PC-9 (cell line): ENCODE measurements at regions not wholly inside any gene's neighbourhood (a gene's known extent, or its start where the extent isn't known, plus 50 kb on each side); places are given as distances from the start of the nearest gene placed in this dataset.

Source experiments
- BruUV-seq: library from RNA; stranded (reverse); fragments of 400-500 nt; replicated peaks from 2 replicates; lab custom pipeline; 2021; lab: Mats Ljungman, UMichigan
- CTCF ChIA-PET: fragments of 300-600 bp; sonication (Branson Sonifier 250); formaldehyde crosslinking; loops from one replicate; lab custom pipeline; 2022; ENCODE audit warnings: antibody characterized with exemption; lab: Charles Lee
- POLR2A ChIA-PET: fragments of 300-600 bp; sonication (Branson Sonifier 250); formaldehyde crosslinking; loops from one replicate; lab custom pipeline; 2022; ENCODE audit warnings: antibody characterized with exemption; ENCODE audit not compliant: unreplicated experiment; lab: Charles Lee
- DNase-seq, 2 experiments: peaks; one replicate each; pipeline versions ENCODE4 v3.0.0 to v3.0.0-alpha.2; 2015 to 2022; ENCODE audit warnings: mixed read lengths in 1 of 2
- H2AFZ ChIP-seq: fragments of 200-600 bp; sonication (generic); 2 replicates; pipeline ENCODE4 v1.8.1; 2017; ENCODE audit warnings: antibody characterized with exemption
- H3F3A ChIP-seq: fragments of 200-600 bp; sonication (generic); 2 replicates; pipeline ENCODE4 v1.8.1; 2017; ENCODE audit warnings: antibody characterized with exemption, mild to moderate bottlenecking, low read depth; ENCODE audit not compliant: insufficient read depth
- H3K27ac ChIP-seq: fragments of 200-600 bp; sonication (generic); 2 replicates; pipeline ENCODE4 v1.6.1; 2016; ENCODE audit warnings: mixed run types
- H3K27me3 ChIP-seq: fragments of 200-600 bp; sonication (generic); 2 replicates; pipeline ENCODE4 v1.6.1; 2016; ENCODE audit warnings: low read depth, mixed run types; ENCODE audit not compliant: insufficient read depth
- H3K36me3 ChIP-seq: fragments of 200-600 bp; sonication (generic); 2 replicates; pipeline ENCODE4 v1.6.1; 2016; ENCODE audit warnings: low read depth, mixed run types
- H3K4me1 ChIP-seq: fragments of 200-600 bp; sonication (generic); replicated peaks from 2 replicates; pipeline ENCODE4 v1.6.1; 2016; ENCODE audit warnings: mixed run types; ENCODE audit not compliant: insufficient read depth
- H3K4me2 ChIP-seq: fragments of 200-600 bp; sonication (generic); 2 replicates; pipeline ENCODE4 v1.6.1; 2017; ENCODE audit warnings: mixed run types
- H3K4me3 ChIP-seq: fragments of 200-600 bp; sonication (generic); 2 replicates; pipeline ENCODE4 v1.6.1; 2016; ENCODE audit warnings: mixed run types
- H3K79me2 ChIP-seq: fragments of 200-600 bp; sonication (generic); 2 replicates; pipeline ENCODE4 v1.6.1; 2017; ENCODE audit warnings: low read depth, mixed run types
- H3K9me2 ChIP-seq: fragments of 200-600 bp; sonication (generic); 2 replicates; pipeline ENCODE4 v1.8.1; 2017; ENCODE audit warnings: mild to moderate bottlenecking; ENCODE audit not compliant: insufficient read depth
- H3K9me3 ChIP-seq: fragments of 200-600 bp; sonication (generic); 2 replicates; pipeline ENCODE4 v1.8.1; 2016; ENCODE audit warnings: low read depth; ENCODE audit not compliant: insufficient read depth
- H4K20me1 ChIP-seq: fragments of 200-600 bp; sonication (generic); 2 replicates; pipeline ENCODE4 v1.8.1; 2017; ENCODE audit not compliant: insufficient read depth
- EZH2 ChIP-seq: fragments of 200-600 bp; sonication (generic); IDR thresholded peaks from 2 replicates; pipeline ENCODE4 v1.8.0; 2017; ENCODE audit warnings: antibody characterized with exemption, low read depth
- intact Hi-C: fragments of 100-400 bp; cut with micrococcal nuclease; formaldehyde crosslinking; loops from one replicate; pipeline ENCODE4 v1.10.0; 2022; ENCODE audit not compliant: unreplicated experiment
- TF ChIP-seq, protein P1 (sequence below): fragments of 200-600 bp; sonication (generic); conservative IDR thresholded peaks from 2 replicates; pipeline ENCODE4 v1.6.1; 2017; ENCODE audit warnings: mixed run types, antibody characterized with exemption, mild to moderate bottlenecking, moderate library complexity

GRCh38 chr6:54702772-54703171, 143.8 kb upstream of the FAM83B start:
- Histone ChIP-seq H3K4me1 (peaks cover 22% of the 10 kb centered on the region), H3F3A (no peaks in the 10 kb centered on the region), H3K79me2 (no peaks in the 10 kb centered on the region), H3K4me2 (no peak overlapping the region), H2AFZ (no peak overlapping the region), H3K36me3 (no peaks in the 10 kb centered on the region), H3K9me2 (no peaks in the 10 kb centered on the region), H4K20me1 (no peaks in the 10 kb centered on the region), H3K27ac (no peak overlapping the region), H3K4me3 (no peak overlapping the region), H3K9me3 (no peaks in the 10 kb centered on the region), H3K27me3 (no peaks in the 10 kb centered on the region)
- no TSS peak for BruUV-seq
- no peak for TF ChIP-seq EZH2
- TF ChIP-seq, protein P1, sequence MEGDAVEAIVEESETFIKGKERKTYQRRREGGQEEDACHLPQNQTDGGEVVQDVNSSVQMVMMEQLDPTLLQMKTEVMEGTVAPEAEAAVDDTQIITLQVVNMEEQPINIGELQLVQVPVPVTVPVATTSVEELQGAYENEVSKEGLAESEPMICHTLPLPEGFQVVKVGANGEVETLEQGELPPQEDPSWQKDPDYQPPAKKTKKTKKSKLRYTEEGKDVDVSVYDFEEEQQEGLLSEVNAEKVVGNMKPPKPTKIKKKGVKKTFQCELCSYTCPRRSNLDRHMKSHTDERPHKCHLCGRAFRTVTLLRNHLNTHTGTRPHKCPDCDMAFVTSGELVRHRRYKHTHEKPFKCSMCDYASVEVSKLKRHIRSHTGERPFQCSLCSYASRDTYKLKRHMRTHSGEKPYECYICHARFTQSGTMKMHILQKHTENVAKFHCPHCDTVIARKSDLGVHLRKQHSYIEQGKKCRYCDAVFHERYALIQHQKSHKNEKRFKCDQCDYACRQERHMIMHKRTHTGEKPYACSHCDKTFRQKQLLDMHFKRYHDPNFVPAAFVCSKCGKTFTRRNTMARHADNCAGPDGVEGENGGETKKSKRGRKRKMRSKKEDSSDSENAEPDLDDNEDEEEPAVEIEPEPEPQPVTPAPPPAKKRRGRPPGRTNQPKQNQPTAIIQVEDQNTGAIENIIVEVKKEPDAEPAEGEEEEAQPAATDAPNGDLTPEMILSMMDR, result no peak
- no peak for DNase-seq
- ChIA-PET POLR2A (no interaction called here), CTCF (no interaction called here)
- intact Hi-C loops, result no loop called here

DNA sequence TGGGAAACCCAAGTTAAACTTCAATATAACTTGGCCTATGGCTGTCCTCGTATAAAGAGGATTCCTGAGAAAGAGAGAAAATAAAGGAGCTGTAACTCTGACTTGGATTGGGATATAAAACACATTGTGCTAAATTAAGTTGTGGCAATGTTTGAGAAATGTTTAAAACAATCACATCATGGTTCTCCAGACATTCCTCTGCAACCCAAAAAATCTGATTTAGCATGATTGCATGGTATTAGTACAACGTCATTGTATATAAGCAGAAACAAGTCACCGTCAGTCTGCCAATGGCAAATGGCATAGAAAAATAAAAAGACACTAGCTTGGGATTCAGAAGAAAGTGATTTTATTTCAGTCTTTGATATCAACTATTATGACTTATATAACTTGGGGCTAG, 140.2 kb upstream of the FAM83B start:
- no peak for TF ChIP-seq EZH2
- TF ChIP-seq, protein P1, result no peak

GRCh38 chr6:54706844-54707605, 139.5 kb upstream of the FAM83B start:
- TF ChIP-seq, protein P1, result no peak
- TF ChIP-seq EZH2, result no peak
- Histone ChIP-seq H4K20me1 (no peaks in the 10 kb centered on the region), H3K36me3 (no peaks in the 10 kb centered on the region), H3K79me2 (no peaks in the 10 kb centered on the region), H3K4me2 (no peak overlapping the region), H2AFZ (no peak overlapping the region), H3F3A (no peaks in the 10 kb centered on the region), H3K27me3 (no peaks in the 10 kb centered on the region), H3K4me1 (no peaks in the 10 kb centered on the region), H3K27ac (no peak overlapping the region), H3K9me2 (no peaks in the 10 kb centered on the region), H3K9me3 (no peaks in the 10 kb centered on the region), H3K4me3 (no peak overlapping the region)
- DNase-seq, result no peak
- no TSS peak for BruUV-seq
- intact Hi-C loops, result no loop called here
- ChIA-PET CTCF (no interaction called here), POLR2A (no interaction called here)

More for the DNA sequence above, 140.2 kb upstream of the FAM83B start:
- no peak for DNase-seq
- CTCF ChIA-PET, result no interaction called here
- no peaks in the 10 kb centered on the region for H3K27me3 ChIP-seq
- no peaks in the 10 kb centered on the region for H3K9me2 ChIP-seq
- H4K20me1 ChIP-seq, result no peaks in the 10 kb centered on the region
- no peak overlapping the region for H3K4me2 ChIP-seq
- no peak overlapping the region for H3K27ac ChIP-seq
- POLR2A ChIA-PET, result no interaction called here
- H3K4me3 ChIP-seq, result no peak overlapping the region
- no peak overlapping the region for H2AFZ ChIP-seq
- H3K79me2 ChIP-seq, result no peaks in the 10 kb centered on the region
- H3K9me3 ChIP-seq, result no peaks in the 10 kb centered on the region
- intact Hi-C loops, result no loop called here
- BruUV-seq, result no TSS peak
- no peaks in the 10 kb centered on the region for H3K4me1 ChIP-seq
- H3K36me3 ChIP-seq, result no peaks in the 10 kb centered on the region
- H3F3A ChIP-seq, result no peaks in the 10 kb centered on the region
